ENCODE measurements at regions not wholly inside any gene's neighbourhood (a gene's known extent, or its start where the extent isn't known, plus 50 kb on each side); places are given as distances from the start of the nearest gene placed in this dataset.

- no peak overlapping the region for H3K27ac Mint-ChIP-seq (ENCODE audit: low read depth, unreplicated experiment)
- no peaks in the 10 kb centered on the region for H3K9me3 Mint-ChIP-seq (ENCODE audit: unreplicated experiment)
- TF ChIP-seq CTCF (IDR thresholded peaks at IDR 0.05; ENCODE audit: unreplicated experiment), result no peak
- intact Hi-C loops (cut with micrococcal nuclease), result loop anchor here (10.0 kb wide), 1 partner anchor 383 kb away; no protein-coding TSS in a partner anchor
- CTCF ChIA-PET, result interaction anchor here (0.6 to 1.1 kb wide), 3 partner anchors 8 to 233 kb away, joined by 3 read pairs; no protein-coding TSS in a partner anchor
- DNase-seq (ENCODE audit: unreplicated experiment), result no peak
- POLR2A ChIA-PET, result no interaction called here
- H3K4me3 Mint-ChIP-seq (ENCODE audit: unreplicated experiment), result no peak overlapping the region
- BruUV-seq (replicated peaks), result no TSS peak
- H3K27me3 Mint-ChIP-seq (ENCODE audit: insufficient read depth, unreplicated experiment), result no peaks in the 10 kb centered on the region
- no peaks in the 10 kb centered on the region for H3K36me3 Mint-ChIP-seq (ENCODE audit: insufficient read depth, unreplicated experiment)
- H3K4me1 Mint-ChIP-seq (ENCODE audit: insufficient read depth, unreplicated experiment), result peaks cover 11% of the 10 kb centered on the region
These were observed 376.3 kb upstream of the SALL1 start for GRCh38 chr16:51527349-51527748.

- no peaks in the 10 kb centered on the region for H3K36me3 Mint-ChIP-seq (ENCODE audit: insufficient read depth, unreplicated experiment)
- ChIA-PET CTCF (interaction anchor here (0.6 to 1.1 kb wide), 3 partner anchors 9 to 329 kb away, joined by 3 read pairs; no protein-coding TSS in a partner anchor), POLR2A (interaction anchor here (0.6 kb wide), 1 partner anchor 456 kb away, joined by 3 read pairs; no protein-coding TSS in a partner anchor)
- no peak for DNase-seq (ENCODE audit: unreplicated experiment)
- no peaks in the 10 kb centered on the region for H3K27me3 Mint-ChIP-seq (ENCODE audit: insufficient read depth, unreplicated experiment)
- H3K4me3 Mint-ChIP-seq (ENCODE audit: unreplicated experiment), result no peak overlapping the region
- peaks cover 11% of the 10 kb centered on the region for H3K4me1 Mint-ChIP-seq (ENCODE audit: insufficient read depth, unreplicated experiment)
- intact Hi-C loops (cut with micrococcal nuclease), result loop anchor here (10.0 kb wide), 1 partner anchor 382 kb away; no protein-coding TSS in a partner anchor
- TF ChIP-seq CTCF (IDR thresholded peaks at IDR 0.05; ENCODE audit: unreplicated experiment), result no peak
- no TSS peak for BruUV-seq (replicated peaks)
- no peak overlapping the region for H3K27ac Mint-ChIP-seq (ENCODE audit: low read depth, unreplicated experiment)
- no peaks in the 10 kb centered on the region for H3K9me3 Mint-ChIP-seq (ENCODE audit: unreplicated experiment)
These were observed 375.6 kb upstream of the SALL1 start for GRCh38 chr16:51526621-51527020.

- no peaks in the 10 kb centered on the region for H3K36me3 Mint-ChIP-seq (ENCODE audit: insufficient read depth, unreplicated experiment)
- no peaks in the 10 kb centered on the region for H3K27me3 Mint-ChIP-seq (ENCODE audit: insufficient read depth, unreplicated experiment)
- peak overlapping the region; percentile 52 for H3K27ac Mint-ChIP-seq (ENCODE audit: low read depth, unreplicated experiment)
- no peak overlapping the region for H3K4me3 Mint-ChIP-seq (ENCODE audit: unreplicated experiment)
- ChIA-PET POLR2A (interaction anchor here (0.6 to 0.9 kb wide), 4 partner anchors 53 to 1449 kb away, joined by 3 to 4 read pairs (median 4); no protein-coding TSS in a partner anchor), CTCF (interaction anchor here (0.6 to 2.2 kb wide), 17 partner anchors 8 to 718 kb away, joined by 3 to 6 read pairs (median 4); no protein-coding TSS in a partner anchor)
- no TSS peak for BruUV-seq (replicated peaks)
- H3K4me1 Mint-ChIP-seq (ENCODE audit: insufficient read depth, unreplicated experiment), result peaks cover 11% of the 10 kb centered on the region
- H3K9me3 Mint-ChIP-seq (ENCODE audit: unreplicated experiment), result peaks cover 2% of the 10 kb centered on the region
- intact Hi-C loops (cut with micrococcal nuclease), result loop anchor here (10.0 kb wide), 1 partner anchor 380 kb away; no protein-coding TSS in a partner anchor
- DNase-seq (ENCODE audit: unreplicated experiment), result peak; percentile 81
- TF ChIP-seq CTCF (IDR thresholded peaks at IDR 0.05; ENCODE audit: unreplicated experiment), result peak; percentile 19
These were observed 373.7 kb upstream of the SALL1 start for GRCh38 chr16:51524555-51525373.

GRCh38 chr16:51524070-51524469, 373.0 kb upstream of the SALL1 start:
- Mint-ChIP-seq H3K4me3 (ENCODE audit: unreplicated experiment) (no peak overlapping the region), H3K4me1 (ENCODE audit: insufficient read depth, unreplicated experiment) (peaks cover 11% of the 10 kb centered on the region), H3K27ac (ENCODE audit: low read depth, unreplicated experiment) (no peak overlapping the region), H3K36me3 (ENCODE audit: insufficient read depth, unreplicated experiment) (no peaks in the 10 kb centered on the region), H3K9me3 (ENCODE audit: unreplicated experiment) (peaks cover 9% of the 10 kb centered on the region), H3K27me3 (ENCODE audit: insufficient read depth, unreplicated experiment) (no peaks in the 10 kb centered on the region)
- no peak for TF ChIP-seq CTCF (IDR thresholded peaks at IDR 0.05; ENCODE audit: unreplicated experiment)
- ChIA-PET POLR2A (interaction anchor here (0.6 kb wide), 1 partner anchor 81 kb away, joined by 4 read pairs; no protein-coding TSS in a partner anchor), CTCF (interaction anchor here (0.5 to 2.2 kb wide), 8 partner anchors 11 to 971 kb away, joined by 3 to 6 read pairs (median 4); no protein-coding TSS in a partner anchor)
- no peak for DNase-seq (ENCODE audit: unreplicated experiment)
- intact Hi-C loops (cut with micrococcal nuclease), result loop anchor here (10.0 kb wide), 1 partner anchor 379 kb away; no protein-coding TSS in a partner anchor
- no TSS peak for BruUV-seq (replicated peaks)
